GM18873 (cell line): ENCODE measurements at regions not wholly inside any gene's neighbourhood (a gene's known extent, or its start where the extent isn't known, plus 50 kb on each side); places are given as distances from the start of the nearest gene placed in this dataset.
"Not testable (repeated sequence)": the region's sequence is repeated elsewhere in the genome, so short reads cannot be mapped to it uniquely, and the experiment has no call there.

Source experiments
- ATAC-seq: cut with Tn5 transposase; IDR thresholded peaks from one replicate; pipeline ENCODE4 v1.9.1; 2021; ENCODE audit warnings: mild to moderate bottlenecking, moderate library complexity, moderate number of reproducible peaks; ENCODE audit not compliant: unreplicated experiment, low FRiP score

GRCh38 chr12:13411287-13411686, 214.8 kb downstream of the EMP1 start:
- ATAC-seq, result no peak

GRCh38 chr12:13405961-13406703, 209.6 kb downstream of the EMP1 start:
- no peak for ATAC-seq

GRCh38 chr12:13404631-13405473, 208.3 kb downstream of the EMP1 start:
- ATAC-seq, result no peak

GRCh38 chr12:13404111-13404628, 207.6 kb downstream of the EMP1 start:
- ATAC-seq, result no peak

- ATAC-seq, result not testable (repeated sequence)
Measured at GRCh38 chr12:13391375-13391774, 194.8 kb downstream of the EMP1 start.

- ATAC-seq, result no peak
Measured at GRCh38 chr12:13390918-13391317, 194.4 kb downstream of the EMP1 start.

- no peak for ATAC-seq
Measured at GRCh38 chr12:13390381-13390861, 193.9 kb downstream of the EMP1 start.

- no peak for ATAC-seq
Measured at GRCh38 chr12:13387101-13387500, 190.6 kb downstream of the EMP1 start.

GRCh38 chr12:13386323-13387039, 190.0 kb downstream of the EMP1 start:
- no peak for ATAC-seq

GRCh38 chr12:13383379-13383778, 186.9 kb downstream of the EMP1 start:
- ATAC-seq, result no peak

GRCh38 chr12:13380297-13380696, 183.8 kb downstream of the EMP1 start:
- ATAC-seq, result no peak

- ATAC-seq, result no peak
Measured at GRCh38 chr12:13379531-13380188, 183.1 kb downstream of the EMP1 start.

GRCh38 chr12:13377698-13378097, 181.2 kb downstream of the EMP1 start:
- no peak for ATAC-seq

GRCh38 chr12:13376610-13377373, 180.3 kb downstream of the EMP1 start:
- ATAC-seq, result no peak

GRCh38 chr12:13375583-13376345, 179.2 kb downstream of the EMP1 start:
- no peak for ATAC-seq

- ATAC-seq, result no peak
Measured at GRCh38 chr12:13374793-13375192, 178.3 kb downstream of the EMP1 start.

- ATAC-seq, result no peak
Measured at GRCh38 chr12:13373803-13374202, 177.3 kb downstream of the EMP1 start.

- ATAC-seq, result no peak
Measured at GRCh38 chr12:13373131-13373530, 176.6 kb downstream of the EMP1 start.

- no peak for ATAC-seq
Measured at GRCh38 chr12:13372386-13372785, 175.9 kb downstream of the EMP1 start.
